GM12878 (cell line): ENCODE measurements at regions not wholly inside any gene's neighbourhood (a gene's known extent, or its start where the extent isn't known, plus 50 kb on each side); places are given as distances from the start of the nearest gene placed in this dataset.

Experiments
- ATAC-seq: fragments of 200-7000 bp; cut with Tn5 transposase; 3 replicates; pipeline ENCODE4 v1.9.1; 2020; ENCODE audit warnings: mild to moderate bottlenecking, moderate library complexity
- BruUV-seq: library from RNA; stranded (reverse); fragments of 400-500 nt; replicated peaks from 2 replicates; lab custom pipeline; 2021; lab: Mats Ljungman, UMichigan
- CTCF ChIA-PET: fragments of 300-600 bp; sonication (Branson Sonifier 250); formaldehyde crosslinking; extraction: SDS; loops from one replicate; lab custom pipeline; 2021; ENCODE audit warnings: inconsistent platforms; lab: Yijun Ruan, JAX
- POLR2A ChIA-PET: fragments of 350-600 bp; formaldehyde crosslinking; extraction: SDS; loops from one replicate; lab custom pipeline; 2021; ENCODE audit warnings: inconsistent platforms; lab: Charles Lee
- RAD21 ChIA-PET: fragments of 300-600 bp; sonication (Branson Sonifier 250); formaldehyde crosslinking; loops from one replicate; lab custom pipeline; 2023; ENCODE audit warnings: antibody characterized with exemption; ENCODE audit not compliant: unreplicated experiment; lab: Charles Lee
- SMC1A ChIA-PET: fragments of 300-600 bp; sonication (Branson Sonifier 250); formaldehyde crosslinking; loops from one replicate; lab custom pipeline; 2023; ENCODE audit not compliant: unreplicated experiment, uncharacterized antibody; lab: Charles Lee
- DNase-seq: peaks from one replicate; pipeline ENCODE4 v3.0.0-alpha.2; 2011; ENCODE audit warnings: low read depth, low spot score
- FAIRE-seq: peaks from 3 replicates; lab custom pipeline; 2011; peaks lifted over from hg19 to GRCh38; lab: Jason Lieb, UNC
- H2AFZ ChIP-seq: 2 replicates; pipeline ENCODE4 v1.6.0; 2011; ENCODE audit warnings: low read depth, low read length, control low read depth; ENCODE audit not compliant: control insufficient read depth
- H3K27ac ChIP-seq: 2 replicates; pipeline ENCODE4 v1.5.1; 2011; ENCODE audit warnings: control low read depth; ENCODE audit not compliant: control insufficient read depth, insufficient read depth
- H3K27me3 ChIP-seq, 2 experiments: replicated peaks in 1 of 2; 2 replicates each; pipeline versions ENCODE4 v1.6.0 to v1.6.1; 2011; ENCODE audit warnings: low read length in 1 of 2; ENCODE audit not compliant: control insufficient read depth in 2 of 2, insufficient read depth in 2 of 2
- H3K36me3 ChIP-seq, 2 experiments: 2 replicates each; pipeline ENCODE4 v1.5.1; 2011; ENCODE audit warnings: low read length in 1 of 2; ENCODE audit not compliant: control insufficient read depth in 2 of 2, insufficient read depth in 2 of 2
- H3K4me1 ChIP-seq: 2 replicates; pipeline ENCODE4 v1.6.1; 2011; ENCODE audit warnings: mild to moderate bottlenecking, low read length, moderate library complexity, mixed read lengths; ENCODE audit not compliant: control insufficient read depth, insufficient read depth
- H3K4me2 ChIP-seq: 2 replicates; pipeline ENCODE4 v1.6.0; 2011; ENCODE audit warnings: control low read depth; ENCODE audit not compliant: control insufficient read depth, insufficient read depth
- H3K4me3 ChIP-seq: fragments of 200-600 bp; sonication (generic); 2 replicates; pipeline ENCODE4 v1.5.1; 2016
- H3K79me2 ChIP-seq: 2 replicates; pipeline ENCODE4 v1.6.0; 2011; ENCODE audit warnings: low read length; ENCODE audit not compliant: control insufficient read depth, insufficient read depth
- H3K9ac ChIP-seq: 2 replicates; pipeline ENCODE4 v1.8.0; 2011; ENCODE audit warnings: low read length, control low read depth, mixed read lengths; ENCODE audit not compliant: control insufficient read depth, insufficient read depth
- H3K9me3 ChIP-seq: replicated peaks from 3 replicates; pipeline ENCODE4 v1.5.1; 2011; ENCODE audit warnings: mild to moderate bottlenecking, low read length; ENCODE audit not compliant: control insufficient read depth, insufficient read depth
- H4K20me1 ChIP-seq: 2 replicates; pipeline ENCODE4 v1.6.0; 2011; ENCODE audit not compliant: control insufficient read depth, insufficient read depth
- ASH2L ChIP-seq: fragments of 300-600, 200-600 bp; sonication (generic); IDR thresholded peaks from 2 replicates; pipeline ENCODE4 v1.6.1; 2017; ENCODE audit warnings: low read depth, mild to moderate bottlenecking, borderline replicate concordance
- CREB1 ChIP-seq: IDR thresholded peaks from 2 replicates; pipeline ENCODE4 v1.6.1; 2012; ENCODE audit warnings: low read depth, mild to moderate bottlenecking, inconsistent platforms
- JUND ChIP-seq: IDR thresholded peaks from 2 replicates; pipeline ENCODE4 v1.6.1; 2012; ENCODE audit warnings: low read depth, mild to moderate bottlenecking, low read length, improper control_type of control experiment, moderate library complexity
- MYB ChIP-seq: fragments of 150-350 bp; IDR thresholded peaks from 2 replicates; pipeline ENCODE4 v1.6.1; 2014; ENCODE audit warnings: mild to moderate bottlenecking, low read depth, low read length, borderline replicate concordance
- NFXL1 ChIP-seq: fragments of 450-650 bp; IDR thresholded peaks from 2 replicates; pipeline ENCODE4 v1.6.1; 2017; ENCODE audit warnings: antibody characterized with exemption, mild to moderate bottlenecking, borderline replicate concordance
- NFYB ChIP-seq: IDR thresholded peaks from 2 replicates; pipeline ENCODE4 v1.6.1; 2011; ENCODE audit warnings: low read depth, mild to moderate bottlenecking, low read length, improper control_type of control experiment, moderate library complexity; ENCODE audit not compliant: insufficient read depth
- TARDBP ChIP-seq: IDR thresholded peaks from 2 replicates; pipeline ENCODE4 v1.6.1; 2016; ENCODE audit warnings: borderline replicate concordance
- TCF3 ChIP-seq: IDR thresholded peaks from 2 replicates; pipeline ENCODE4 v1.6.1; 2012; ENCODE audit warnings: low read depth, mild to moderate bottlenecking, low read length, borderline replicate concordance; ENCODE audit not compliant: insufficient read depth
- ZNF384 ChIP-seq: IDR thresholded peaks from 2 replicates; pipeline ENCODE4 v1.6.1; 2012; ENCODE audit warnings: low read depth, mild to moderate bottlenecking, low read length, improper control_type of control experiment, borderline replicate concordance
- WGBS: methylation state at CpG from one replicate; pipeline ENCODE4 v1.1.6; 2016; ENCODE audit warnings: low lambda C conversion rate; ENCODE audit not compliant: insufficient replicate concordance, insufficient coverage; ENCODE audit errors: missing lambda C conversion rate; 5-methylcytosine and 5-hydroxymethylcytosine counted together
- in situ Hi-C: fragments of 300-500 bp; cut with MboI; formaldehyde crosslinking; loops from 9 replicates; pipeline ENCODE4 v1.14.3; 2018; ENCODE audit warnings: mixed read lengths
- intact Hi-C: fragments of 100-400 bp; cut with micrococcal nuclease; formaldehyde crosslinking; loops from one replicate; pipeline ENCODE4 v1.14.2; 2022; ENCODE audit not compliant: unreplicated experiment
- TF ChIP-seq, protein P1 (sequence below): IDR thresholded peaks from 2 replicates; pipeline ENCODE4 v1.6.1; 2012; ENCODE audit warnings: low read depth, low read length, improper control_type of control experiment
- TF ChIP-seq, protein P2 (sequence below): IDR thresholded peaks from 2 replicates; pipeline ENCODE4 v1.6.1; 2012; ENCODE audit warnings: low read depth, low read length, improper control_type of control experiment
- TF ChIP-seq, protein P3 (sequence below): fragments of 450-650 bp; IDR thresholded peaks from 2 replicates; pipeline ENCODE4 v1.6.1; 2016; ENCODE audit warnings: mild to moderate bottlenecking
- TF ChIP-seq, protein P4 (sequence below): fragments of 150-350 bp; IDR thresholded peaks from 2 replicates; pipeline ENCODE4 v1.6.1; 2014; ENCODE audit warnings: mild to moderate bottlenecking, low read depth, low read length

DNA sequence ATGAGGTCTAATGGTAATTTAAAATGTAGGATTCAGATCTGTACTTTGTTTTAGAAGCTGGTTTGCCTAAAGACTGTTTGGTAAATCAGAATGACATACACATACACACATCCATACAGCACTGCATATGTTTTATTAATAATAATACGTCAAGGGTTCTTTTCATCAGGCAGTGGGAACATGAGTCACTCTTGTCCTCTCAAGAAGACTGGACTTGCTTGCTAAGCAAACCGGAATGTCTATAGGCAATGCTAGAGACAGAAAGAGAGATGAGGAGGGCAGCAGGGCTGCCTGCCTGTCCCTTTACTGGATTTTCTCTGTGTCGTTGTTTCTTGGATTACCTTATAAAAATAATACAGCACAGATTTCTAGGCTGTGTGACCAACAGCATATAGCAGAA, 119.1 kb upstream of the GALNT2 start:
- Histone ChIP-seq H2AFZ (no peak overlapping the region), H3K27me3 (no peaks in the 10 kb centered on the region), H4K20me1 (no peaks in the 10 kb centered on the region), H3K4me2 (no peak overlapping the region), H3K79me2 (no peaks in the 10 kb centered on the region), H3K4me1 (no peaks in the 10 kb centered on the region), H3K9me3 (no peaks in the 10 kb centered on the region), H3K36me3 (no peaks in the 10 kb centered on the region), H3K27ac (no peak overlapping the region), H3K9ac (no peak overlapping the region), H3K4me3 (no peak overlapping the region)
- ATAC-seq (no peak), FAIRE-seq (no peak), DNase-seq (no peak)
- TF ChIP-seq, protein P1, sequence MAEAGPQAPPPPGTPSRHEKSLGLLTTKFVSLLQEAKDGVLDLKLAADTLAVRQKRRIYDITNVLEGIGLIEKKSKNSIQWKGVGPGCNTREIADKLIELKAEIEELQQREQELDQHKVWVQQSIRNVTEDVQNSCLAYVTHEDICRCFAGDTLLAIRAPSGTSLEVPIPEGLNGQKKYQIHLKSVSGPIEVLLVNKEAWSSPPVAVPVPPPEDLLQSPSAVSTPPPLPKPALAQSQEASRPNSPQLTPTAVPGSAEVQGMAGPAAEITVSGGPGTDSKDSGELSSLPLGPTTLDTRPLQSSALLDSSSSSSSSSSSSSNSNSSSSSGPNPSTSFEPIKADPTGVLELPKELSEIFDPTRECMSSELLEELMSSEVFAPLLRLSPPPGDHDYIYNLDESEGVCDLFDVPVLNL: no peak
- no peak for TF ChIP-seq TCF3
- TF ChIP-seq ASH2L: no peak
- TF ChIP-seq, protein P2, sequence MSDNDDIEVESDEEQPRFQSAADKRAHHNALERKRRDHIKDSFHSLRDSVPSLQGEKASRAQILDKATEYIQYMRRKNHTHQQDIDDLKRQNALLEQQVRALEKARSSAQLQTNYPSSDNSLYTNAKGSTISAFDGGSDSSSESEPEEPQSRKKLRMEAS: no peak
- TF ChIP-seq TARDBP: no peak
- TF ChIP-seq, protein P3, sequence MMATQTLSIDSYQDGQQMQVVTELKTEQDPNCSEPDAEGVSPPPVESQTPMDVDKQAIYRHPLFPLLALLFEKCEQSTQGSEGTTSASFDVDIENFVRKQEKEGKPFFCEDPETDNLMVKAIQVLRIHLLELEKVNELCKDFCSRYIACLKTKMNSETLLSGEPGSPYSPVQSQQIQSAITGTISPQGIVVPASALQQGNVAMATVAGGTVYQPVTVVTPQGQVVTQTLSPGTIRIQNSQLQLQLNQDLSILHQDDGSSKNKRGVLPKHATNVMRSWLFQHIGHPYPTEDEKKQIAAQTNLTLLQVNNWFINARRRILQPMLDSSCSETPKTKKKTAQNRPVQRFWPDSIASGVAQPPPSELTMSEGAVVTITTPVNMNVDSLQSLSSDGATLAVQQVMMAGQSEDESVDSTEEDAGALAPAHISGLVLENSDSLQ: no peak
- no peak for TF ChIP-seq JUND
- TF ChIP-seq NFYB: no peak
- TF ChIP-seq, protein P4, sequence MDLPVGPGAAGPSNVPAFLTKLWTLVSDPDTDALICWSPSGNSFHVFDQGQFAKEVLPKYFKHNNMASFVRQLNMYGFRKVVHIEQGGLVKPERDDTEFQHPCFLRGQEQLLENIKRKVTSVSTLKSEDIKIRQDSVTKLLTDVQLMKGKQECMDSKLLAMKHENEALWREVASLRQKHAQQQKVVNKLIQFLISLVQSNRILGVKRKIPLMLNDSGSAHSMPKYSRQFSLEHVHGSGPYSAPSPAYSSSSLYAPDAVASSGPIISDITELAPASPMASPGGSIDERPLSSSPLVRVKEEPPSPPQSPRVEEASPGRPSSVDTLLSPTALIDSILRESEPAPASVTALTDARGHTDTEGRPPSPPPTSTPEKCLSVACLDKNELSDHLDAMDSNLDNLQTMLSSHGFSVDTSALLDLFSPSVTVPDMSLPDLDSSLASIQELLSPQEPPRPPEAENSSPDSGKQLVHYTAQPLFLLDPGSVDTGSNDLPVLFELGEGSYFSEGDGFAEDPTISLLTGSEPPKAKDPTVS: no peak
- no peak for TF ChIP-seq ZNF384
- no peak for TF ChIP-seq NFXL1
- TF ChIP-seq CREB1: no peak
- TF ChIP-seq MYB: no peak
- WGBS: 62% methylated on average over 3 of the region's 3 CpGs
- ChIA-PET RAD21 (no interaction called here), CTCF (no interaction called here), SMC1A (no interaction called here), POLR2A (no interaction called here)
- intact Hi-C loops: no loop called here
- no TSS peak for BruUV-seq
- in situ Hi-C loops: no loop called here
